ENCODE measurements at regions not wholly inside any gene's neighbourhood (a gene's known extent, or its start where the extent isn't known, plus 50 kb on each side); places are given as distances from the start of the nearest gene placed in this dataset.

DNA sequence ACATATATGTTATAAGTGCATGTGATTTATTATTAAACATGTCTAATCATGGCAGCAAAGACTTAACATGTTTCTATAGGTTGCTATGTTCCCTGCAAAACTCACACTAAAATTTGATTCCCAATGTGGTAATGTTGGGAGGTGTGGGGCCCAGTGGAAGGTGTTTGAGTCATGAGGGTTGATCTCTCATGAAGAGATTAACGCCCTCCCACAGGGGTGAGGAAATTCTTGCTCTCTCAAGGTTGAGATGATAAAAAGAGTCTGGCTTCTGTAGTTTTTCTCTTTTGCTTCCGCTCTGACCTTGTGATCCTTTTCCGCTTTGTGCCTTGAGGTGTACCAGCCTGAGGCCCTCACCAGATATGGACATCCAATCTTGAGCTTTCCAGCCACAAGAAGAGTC, 737.5 kb upstream of the SLITRK5 start:
- no peaks in the 10 kb centered on the region for H3K36me3 Mint-ChIP-seq (ENCODE audit: low read depth)
- no peak overlapping the region for H3K4me3 Mint-ChIP-seq
- H3K27ac Mint-ChIP-seq, result no peak overlapping the region
- H3K4me1 Mint-ChIP-seq (ENCODE audit: low read depth), result no peaks in the 10 kb centered on the region
- no peak for DNase-seq (ENCODE audit: low spot score)
- H3K27me3 Mint-ChIP-seq (ENCODE audit: low read depth), result no peaks in the 10 kb centered on the region
- peaks cover 5% of the 10 kb centered on the region for H3K9me3 Mint-ChIP-seq

DNA sequence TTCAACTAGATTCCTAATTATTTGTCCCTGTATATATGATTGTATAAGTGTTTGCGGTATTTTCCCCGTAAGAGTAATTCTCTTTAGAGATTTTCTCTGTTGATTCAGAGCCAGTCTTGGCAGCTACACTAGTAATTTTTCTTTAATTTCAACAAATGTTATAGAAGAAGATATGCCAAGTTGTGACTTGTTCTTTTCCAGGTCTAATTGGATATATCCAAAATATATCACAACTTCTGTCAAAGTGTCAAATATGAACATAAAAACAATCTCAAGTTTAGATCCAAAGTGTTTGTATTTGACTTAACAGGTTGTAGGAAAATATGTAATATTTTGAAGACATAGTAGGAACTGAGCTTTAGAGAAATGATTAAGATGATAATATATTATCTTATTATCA, 733.9 kb upstream of the SLITRK5 start:
- Mint-ChIP-seq H3K27me3 (ENCODE audit: low read depth) (no peaks in the 10 kb centered on the region), H3K27ac (no peak overlapping the region), H3K4me1 (ENCODE audit: low read depth) (no peaks in the 10 kb centered on the region), H3K4me3 (no peak overlapping the region), H3K36me3 (ENCODE audit: low read depth) (no peaks in the 10 kb centered on the region), H3K9me3 (peaks cover 11% of the 10 kb centered on the region)
- DNase-seq (ENCODE audit: low spot score), result no peak

DNA sequence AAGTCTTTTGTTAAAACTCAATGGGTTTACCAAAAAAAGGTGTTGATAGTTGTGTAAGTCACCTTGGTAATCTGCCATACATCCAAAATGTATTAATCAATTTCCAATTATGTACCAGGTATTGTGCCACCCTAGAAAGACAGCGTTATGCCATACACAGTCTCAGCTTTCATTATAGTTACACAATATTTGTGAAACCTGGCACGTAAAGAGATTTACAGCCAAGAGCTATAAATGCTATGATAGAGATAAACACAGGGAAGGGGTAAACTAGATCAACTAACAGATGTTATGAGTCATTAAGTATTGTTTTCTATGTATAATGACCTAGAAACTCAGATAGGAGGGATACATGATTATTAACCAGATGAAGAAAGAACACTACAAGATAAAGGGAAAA, 725.6 kb upstream of the SLITRK5 start:
- Mint-ChIP-seq H3K4me3 (no peak overlapping the region), H3K36me3 (ENCODE audit: low read depth) (no peaks in the 10 kb centered on the region), H3K27me3 (ENCODE audit: low read depth) (no peaks in the 10 kb centered on the region), H3K27ac (no peak overlapping the region), H3K4me1 (ENCODE audit: low read depth) (no peaks in the 10 kb centered on the region), H3K9me3 (peaks cover 14% of the 10 kb centered on the region)
- DNase-seq (ENCODE audit: low spot score), result no peak

DNA sequence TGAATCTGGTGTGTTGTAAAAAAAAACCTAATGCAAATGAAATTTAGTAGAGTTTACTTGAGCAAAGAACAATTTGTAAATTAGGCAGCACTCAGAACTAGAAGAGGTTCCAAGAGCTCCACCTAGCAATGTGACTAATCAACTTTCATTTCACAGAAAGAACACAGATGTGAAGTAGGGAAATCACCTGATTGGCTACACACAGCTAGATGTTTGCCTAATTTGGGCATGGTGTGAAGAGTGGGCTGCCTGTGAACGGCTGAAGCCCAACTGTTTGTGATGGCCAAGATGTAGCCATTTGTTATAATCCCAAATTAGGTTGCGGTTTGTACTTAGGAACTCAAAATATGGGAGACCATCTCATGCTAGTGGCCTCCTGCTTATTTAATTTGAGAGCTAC, 724.4 kb upstream of the SLITRK5 start:
- Mint-ChIP-seq H3K9me3 (peaks cover 19% of the 10 kb centered on the region), H3K27ac (no peak overlapping the region), H3K4me1 (ENCODE audit: low read depth) (no peaks in the 10 kb centered on the region), H3K27me3 (ENCODE audit: low read depth) (no peaks in the 10 kb centered on the region), H3K36me3 (ENCODE audit: low read depth) (no peaks in the 10 kb centered on the region), H3K4me3 (no peak overlapping the region)
- no peak for DNase-seq (ENCODE audit: low spot score)

DNA sequence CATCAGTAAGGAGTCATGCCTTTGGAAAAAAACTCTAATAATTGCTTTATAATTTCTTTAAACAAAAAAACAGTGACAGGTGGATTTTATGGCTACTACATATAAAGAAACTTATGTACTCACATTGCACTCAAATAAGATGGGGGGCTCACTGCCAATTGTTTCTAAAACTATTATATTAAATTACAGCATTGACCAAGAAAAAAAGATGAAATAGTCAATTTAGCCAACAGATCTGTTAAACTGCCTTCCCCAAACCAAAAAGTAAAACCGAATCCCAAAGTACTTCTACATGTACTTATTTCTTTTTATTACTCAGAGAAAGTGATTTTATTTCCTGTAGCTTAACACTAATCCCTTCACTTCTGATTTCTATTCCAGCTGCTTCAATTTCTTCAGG, 716.8 kb upstream of the SLITRK5 start:
- Mint-ChIP-seq H3K36me3 (ENCODE audit: low read depth) (no peaks in the 10 kb centered on the region), H3K4me1 (ENCODE audit: low read depth) (no peaks in the 10 kb centered on the region), H3K4me3 (no peak overlapping the region), H3K9me3 (peaks cover 25% of the 10 kb centered on the region), H3K27ac (no peak overlapping the region), H3K27me3 (ENCODE audit: low read depth) (no peaks in the 10 kb centered on the region)
- DNase-seq (ENCODE audit: low spot score), result no peak

DNA sequence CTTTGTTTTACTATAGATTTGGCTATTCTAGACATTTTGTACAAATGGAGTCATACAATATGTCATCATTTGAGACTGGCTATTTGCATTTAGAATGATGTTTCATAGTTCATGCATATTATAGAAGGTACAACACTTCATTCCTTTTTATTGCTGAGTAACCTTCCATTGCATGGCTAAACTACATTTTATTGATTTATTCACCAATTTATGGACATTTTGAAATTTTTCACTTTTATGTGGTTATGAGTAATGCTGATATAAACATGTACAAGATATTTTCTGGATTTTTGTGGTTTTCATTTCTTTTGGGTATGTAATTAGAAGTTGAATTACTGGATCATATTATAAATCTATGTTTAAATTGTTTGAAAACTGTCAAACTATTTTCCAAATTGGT, 710.3 kb upstream of the SLITRK5 start:
- H3K4me1 Mint-ChIP-seq (ENCODE audit: low read depth), result no peaks in the 10 kb centered on the region
- H3K36me3 Mint-ChIP-seq (ENCODE audit: low read depth), result no peaks in the 10 kb centered on the region
- no peak overlapping the region for H3K27ac Mint-ChIP-seq
- H3K4me3 Mint-ChIP-seq, result no peak overlapping the region
- peaks cover 17% of the 10 kb centered on the region for H3K9me3 Mint-ChIP-seq
- no peaks in the 10 kb centered on the region for H3K27me3 Mint-ChIP-seq (ENCODE audit: low read depth)
- no peak for DNase-seq (ENCODE audit: low spot score)

DNA sequence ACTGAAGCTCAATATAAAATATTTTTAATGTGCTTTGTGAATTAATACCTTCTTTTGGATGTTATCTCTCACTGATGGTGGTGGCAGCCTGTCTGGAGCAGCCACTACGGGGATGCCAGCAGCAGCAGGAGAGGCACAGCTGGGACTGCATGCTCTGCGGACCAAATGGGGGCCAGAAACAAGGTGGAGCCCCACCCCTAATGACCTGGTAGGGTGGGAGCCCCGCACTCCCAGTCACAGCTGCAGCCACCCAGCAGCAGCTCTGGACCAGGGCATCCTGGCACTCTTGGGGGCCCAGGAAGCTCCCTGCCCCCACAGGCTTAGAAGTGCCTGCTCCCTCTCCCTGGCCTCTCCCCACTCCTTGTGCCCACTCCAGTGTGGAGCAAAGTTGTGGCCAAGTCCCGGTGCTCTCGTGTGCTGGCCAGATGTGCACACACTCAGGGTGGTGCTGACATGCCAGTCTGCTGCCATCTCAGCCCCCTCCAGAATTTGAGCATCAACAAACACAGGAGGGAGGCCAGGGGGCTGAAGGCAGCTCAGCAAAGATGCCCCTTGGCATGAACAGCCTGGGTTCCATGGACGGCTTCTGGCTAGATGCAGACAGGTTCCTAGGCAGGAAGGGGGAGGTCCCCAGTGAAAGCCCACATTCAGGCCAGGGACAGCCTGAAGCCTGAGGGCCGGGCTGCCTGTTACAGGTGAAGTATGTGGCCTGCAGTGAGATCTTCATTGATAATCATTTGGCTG, 696.7 kb upstream of the SLITRK5 start:
- no peaks in the 10 kb centered on the region for H3K36me3 Mint-ChIP-seq (ENCODE audit: low read depth)
- peaks cover 15% of the 10 kb centered on the region for H3K9me3 Mint-ChIP-seq
- H3K27me3 Mint-ChIP-seq (ENCODE audit: low read depth), result no peaks in the 10 kb centered on the region
- no peak for DNase-seq (ENCODE audit: low spot score)
- no peak overlapping the region for H3K4me3 Mint-ChIP-seq
- no peaks in the 10 kb centered on the region for H3K4me1 Mint-ChIP-seq (ENCODE audit: low read depth)
- no peak overlapping the region for H3K27ac Mint-ChIP-seq

DNA sequence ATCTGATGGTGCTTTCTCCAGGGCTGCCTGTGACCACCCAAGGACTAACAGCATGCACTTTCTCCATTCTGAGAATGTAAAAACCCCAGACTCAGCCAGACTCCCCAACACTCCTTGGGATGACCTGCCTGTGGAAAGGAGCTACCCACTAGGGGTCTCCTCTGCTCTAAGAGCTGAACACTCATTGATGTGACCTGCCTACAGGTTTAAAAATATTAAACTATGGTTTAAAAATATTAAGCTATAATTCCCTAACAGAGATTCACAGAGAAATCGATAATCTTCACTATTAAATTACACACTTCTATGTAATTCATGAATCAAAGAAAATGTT, 696.2 kb upstream of the SLITRK5 start:
- no peaks in the 10 kb centered on the region for H3K36me3 Mint-ChIP-seq (ENCODE audit: low read depth)
- no peaks in the 10 kb centered on the region for H3K4me1 Mint-ChIP-seq (ENCODE audit: low read depth)
- no peak for DNase-seq (ENCODE audit: low spot score)

DNA sequence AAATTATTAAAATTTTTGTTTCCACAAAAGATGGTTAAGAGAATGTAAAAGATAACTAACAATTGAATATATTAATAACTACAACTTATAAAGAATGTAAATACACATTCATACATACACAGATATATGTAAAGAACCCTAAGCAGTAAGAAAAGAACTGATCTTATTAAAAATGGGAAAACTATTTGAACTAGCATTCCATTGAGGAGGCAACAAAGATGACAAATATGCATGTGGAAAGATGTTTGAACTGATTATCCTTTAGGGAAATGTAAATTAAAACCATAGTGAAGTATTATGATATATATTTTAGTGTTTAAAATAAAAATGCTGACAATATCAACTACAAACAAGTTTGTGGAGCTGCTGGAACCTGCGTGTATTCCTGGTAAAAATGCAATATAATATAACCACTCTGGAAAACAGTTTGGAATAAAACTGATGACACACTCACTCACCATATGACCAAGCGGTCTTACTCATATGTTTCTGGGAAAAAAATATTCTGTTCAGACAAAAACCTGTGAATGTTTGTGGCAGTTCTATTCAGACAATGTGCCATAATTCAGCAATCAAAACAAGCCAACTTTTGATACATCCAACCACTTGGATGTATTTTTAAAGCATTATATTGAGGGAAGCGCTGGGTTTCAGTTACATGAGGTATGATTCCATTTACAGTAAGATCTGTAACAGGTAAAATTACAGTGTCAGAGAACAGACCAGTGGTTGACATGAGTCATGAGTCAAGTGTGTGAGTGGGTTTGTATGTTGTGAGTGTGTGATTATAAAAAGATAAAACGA, 694.4 kb upstream of the SLITRK5 start:
- no peaks in the 10 kb centered on the region for H3K36me3 Mint-ChIP-seq (ENCODE audit: low read depth)
- no peak for DNase-seq (ENCODE audit: low spot score)
- H3K4me3 Mint-ChIP-seq, result no peak overlapping the region
- H3K4me1 Mint-ChIP-seq (ENCODE audit: low read depth), result no peaks in the 10 kb centered on the region
- no peak overlapping the region for H3K27ac Mint-ChIP-seq
- H3K27me3 Mint-ChIP-seq (ENCODE audit: low read depth), result no peaks in the 10 kb centered on the region
- H3K9me3 Mint-ChIP-seq, result peaks cover 16% of the 10 kb centered on the region

More for the DNA sequence above, 696.2 kb upstream of the SLITRK5 start:
- Mint-ChIP-seq H3K9me3 (peaks cover 16% of the 10 kb centered on the region), H3K27ac (no peak overlapping the region), H3K27me3 (ENCODE audit: low read depth) (no peaks in the 10 kb centered on the region), H3K4me3 (no peak overlapping the region)

DNA sequence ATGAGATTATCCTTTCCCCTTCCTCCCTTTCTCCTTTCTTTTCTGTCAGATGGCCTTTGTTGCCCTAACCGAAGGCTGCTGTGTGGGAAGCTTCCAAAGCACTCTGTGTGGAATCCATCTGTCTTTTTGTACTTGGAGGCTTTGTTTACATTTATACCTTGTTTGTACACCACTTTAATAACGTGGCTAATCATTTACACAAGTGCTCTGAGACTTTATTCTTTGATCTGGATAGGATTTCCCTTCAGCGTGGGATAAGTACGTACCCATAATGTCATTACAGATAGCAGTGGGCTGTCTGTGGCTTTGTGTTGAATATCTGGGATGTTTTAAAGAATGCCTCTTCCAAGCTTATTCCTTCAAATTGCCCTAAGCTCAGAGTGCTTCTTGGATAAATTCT, 684.7 kb upstream of the SLITRK5 start:
- no peaks in the 10 kb centered on the region for H3K4me1 Mint-ChIP-seq (ENCODE audit: low read depth)
- H3K27me3 Mint-ChIP-seq (ENCODE audit: low read depth), result no peaks in the 10 kb centered on the region
- no peak overlapping the region for H3K4me3 Mint-ChIP-seq
- H3K27ac Mint-ChIP-seq, result no peak overlapping the region
- no peak for DNase-seq (ENCODE audit: low spot score)
- no peaks in the 10 kb centered on the region for H3K9me3 Mint-ChIP-seq
- no peaks in the 10 kb centered on the region for H3K36me3 Mint-ChIP-seq (ENCODE audit: low read depth)

DNA sequence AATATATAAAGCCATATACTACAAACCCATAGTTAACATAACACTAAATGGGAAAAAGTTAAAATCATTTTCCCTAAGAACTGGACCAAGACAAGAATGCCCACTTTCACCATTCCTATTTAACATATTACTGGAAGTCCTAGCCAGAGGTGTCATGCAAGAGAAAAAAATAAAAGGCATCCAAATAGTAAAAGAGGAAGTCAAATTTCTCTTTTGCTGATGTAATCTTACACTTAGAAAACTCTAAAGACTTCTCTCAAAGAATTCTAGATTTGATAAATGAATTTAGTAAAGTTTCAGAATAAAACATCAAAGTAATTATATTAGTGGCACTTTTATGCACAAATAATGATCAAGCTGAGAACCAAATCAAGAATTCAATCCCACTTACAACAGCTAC, 678.9 kb upstream of the SLITRK5 start:
- Mint-ChIP-seq H3K4me1 (ENCODE audit: low read depth) (no peaks in the 10 kb centered on the region), H3K36me3 (ENCODE audit: low read depth) (no peaks in the 10 kb centered on the region), H3K4me3 (no peak overlapping the region), H3K27me3 (ENCODE audit: low read depth) (no peaks in the 10 kb centered on the region), H3K9me3 (peaks cover 15% of the 10 kb centered on the region), H3K27ac (no peak overlapping the region)
- no peak for DNase-seq (ENCODE audit: low spot score)

DNA sequence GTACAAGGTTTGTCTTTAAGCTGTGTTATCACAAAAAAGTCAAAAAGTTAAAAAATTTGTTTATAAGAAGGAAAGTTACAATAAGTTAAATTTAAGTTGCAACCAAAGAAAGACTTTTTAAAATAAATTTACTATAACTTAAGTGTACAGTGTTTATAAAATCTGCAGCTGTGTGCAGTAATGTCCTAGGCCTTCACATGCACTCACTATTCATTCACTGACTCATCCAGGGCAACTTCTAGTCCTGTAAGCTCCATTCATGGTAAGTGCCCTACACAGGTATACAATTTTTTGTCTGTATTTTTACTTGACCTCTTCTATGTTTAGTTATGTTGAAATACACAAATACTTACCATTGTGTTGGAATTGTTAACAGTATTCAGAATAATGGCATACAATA, 667.9 kb upstream of the SLITRK5 start:
- DNase-seq (ENCODE audit: low spot score), result no peak
- no peaks in the 10 kb centered on the region for H3K4me1 Mint-ChIP-seq (ENCODE audit: low read depth)
- no peaks in the 10 kb centered on the region for H3K27me3 Mint-ChIP-seq (ENCODE audit: low read depth)
- peaks cover 35% of the 10 kb centered on the region for H3K9me3 Mint-ChIP-seq
- no peak overlapping the region for H3K4me3 Mint-ChIP-seq
- H3K36me3 Mint-ChIP-seq (ENCODE audit: low read depth), result no peaks in the 10 kb centered on the region
- H3K27ac Mint-ChIP-seq, result no peak overlapping the region

DNA sequence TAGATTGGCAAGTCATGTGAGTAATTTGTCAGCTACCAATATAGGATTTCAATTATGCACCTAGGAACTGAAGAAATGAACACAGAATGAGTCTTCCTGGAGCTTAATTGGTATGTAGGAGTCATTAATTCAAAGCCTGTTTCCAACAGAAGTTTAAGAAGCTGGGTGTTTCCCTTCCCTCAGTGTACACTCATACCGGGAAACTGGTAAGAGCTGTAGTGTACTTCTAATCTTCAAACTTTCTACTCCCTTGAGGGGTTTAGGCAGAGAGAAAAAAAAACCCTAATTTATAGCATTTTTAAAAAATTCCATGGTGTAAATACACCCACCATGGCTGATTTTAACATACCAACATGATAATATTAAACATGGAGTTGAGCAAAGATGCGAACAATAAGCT, 665.7 kb upstream of the SLITRK5 start:
- no peaks in the 10 kb centered on the region for H3K27me3 Mint-ChIP-seq (ENCODE audit: low read depth)
- H3K4me1 Mint-ChIP-seq (ENCODE audit: low read depth), result no peaks in the 10 kb centered on the region
- no peak overlapping the region for H3K4me3 Mint-ChIP-seq
- H3K9me3 Mint-ChIP-seq, result peaks cover 36% of the 10 kb centered on the region
- H3K36me3 Mint-ChIP-seq (ENCODE audit: low read depth), result no peaks in the 10 kb centered on the region
- no peak overlapping the region for H3K27ac Mint-ChIP-seq
- DNase-seq (ENCODE audit: low spot score), result no peak

DNA sequence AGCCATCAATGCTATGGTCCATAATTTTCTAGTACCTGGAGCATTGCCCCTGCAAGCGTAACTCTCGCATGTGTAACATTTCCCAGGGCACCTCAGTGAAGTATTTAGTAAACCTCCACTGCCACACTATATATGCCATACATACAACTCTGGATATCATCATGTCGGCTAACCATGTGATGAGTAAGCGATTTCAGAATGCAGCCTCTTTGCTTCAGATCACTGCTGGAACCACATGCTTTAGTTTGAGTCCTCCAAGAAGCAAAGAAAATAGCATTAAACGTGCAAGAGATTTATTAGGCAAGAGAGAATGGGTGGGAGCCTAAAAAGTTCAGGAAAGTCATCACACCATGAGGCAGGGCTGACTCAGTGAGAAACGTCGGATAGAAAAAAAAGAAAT, 635.6 kb upstream of the SLITRK5 start:
- DNase-seq (ENCODE audit: low spot score), result no peak
- H3K27ac Mint-ChIP-seq, result no peak overlapping the region

DNA sequence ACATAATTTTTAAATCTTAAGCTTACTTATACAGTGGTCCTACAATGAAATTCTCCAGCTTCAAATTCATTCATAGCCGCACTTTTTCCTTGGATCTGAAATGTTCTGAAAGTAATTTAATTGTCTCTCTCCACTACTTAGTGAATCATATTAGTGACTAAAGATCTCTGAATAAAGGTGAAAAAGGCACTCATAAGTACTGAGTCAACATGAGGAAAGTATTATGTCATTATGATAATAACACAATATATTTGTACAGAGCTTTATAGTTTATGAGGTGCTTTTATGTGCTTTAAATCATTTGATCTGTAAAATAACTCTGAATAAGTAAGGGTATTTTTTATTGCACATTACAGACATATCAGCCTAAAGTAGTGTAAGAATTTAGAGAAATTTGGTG, 628.2 kb upstream of the SLITRK5 start:
- H3K9me3 Mint-ChIP-seq, result peaks cover 43% of the 10 kb centered on the region
- DNase-seq (ENCODE audit: low spot score), result no peak
- no peaks in the 10 kb centered on the region for H3K27me3 Mint-ChIP-seq (ENCODE audit: low read depth)
- no peak overlapping the region for H3K27ac Mint-ChIP-seq
- H3K36me3 Mint-ChIP-seq (ENCODE audit: low read depth), result no peaks in the 10 kb centered on the region
- H3K4me3 Mint-ChIP-seq, result no peak overlapping the region
- no peaks in the 10 kb centered on the region for H3K4me1 Mint-ChIP-seq (ENCODE audit: low read depth)

More for the DNA sequence above, 635.6 kb upstream of the SLITRK5 start:
- Mint-ChIP-seq H3K4me3 (no peak overlapping the region), H3K9me3 (peaks cover 19% of the 10 kb centered on the region), H3K36me3 (ENCODE audit: low read depth) (no peaks in the 10 kb centered on the region), H3K4me1 (ENCODE audit: low read depth) (no peaks in the 10 kb centered on the region), H3K27me3 (ENCODE audit: low read depth) (no peaks in the 10 kb centered on the region)

Data from T-helper 2 cell treated with Interferon-gamma antibody and Interleukin-4, amounts not matched to agents 5 μg/mL and 100 μg/mL, for 36 hours (primary cell).